Liver (tissue), 8 donors: ENCODE measurements at regions not wholly inside any gene's neighbourhood (a gene's known extent, or its start where the extent isn't known, plus 50 kb on each side); places are given as distances from the start of the nearest gene placed in this dataset.

Experiments
- DNase-seq: peaks from one replicate; pipeline ENCODE4 v3.0.0-alpha.2; 2017; ENCODE audit warnings: low spot score
- H3K27ac ChIP-seq, 2 donors: one replicate each; pipeline ENCODE4 v1.7.0; 2013; ENCODE audit warnings: inconsistent platforms in 2 of 2, low read length in 2 of 2, control low read depth in 1 of 2, low read depth in 1 of 2, mild to moderate bottlenecking in 1 of 2
- H3K27me3 ChIP-seq, 4 donors: one replicate each; pipeline versions ENCODE4 v1.6.1 to v1.7.0; 2013; ENCODE audit warnings: low read length in 3 of 4, inconsistent platforms in 1 of 4, mild to moderate bottlenecking in 1 of 4, moderate library complexity in 1 of 4; ENCODE audit not compliant: control insufficient read depth in 4 of 4, insufficient read depth in 4 of 4
- H3K36me3 ChIP-seq, 4 donors: one replicate each; pipeline versions ENCODE4 v1.6.1 to v1.7.0; 2013; ENCODE audit warnings: low read length in 3 of 4, mild to moderate bottlenecking in 3 of 4, low read depth in 1 of 4, moderate library complexity in 1 of 4; ENCODE audit not compliant: control insufficient read depth in 4 of 4, insufficient read depth in 3 of 4
- H3K4me1 ChIP-seq, 4 donors: one replicate each; pipeline versions ENCODE4 v1.6.1 to v1.7.0; 2013; ENCODE audit warnings: low read length in 3 of 4, mild to moderate bottlenecking in 3 of 4, moderate library complexity in 1 of 4; ENCODE audit not compliant: control insufficient read depth in 4 of 4, insufficient read depth in 4 of 4
- H3K4me3 ChIP-seq, 3 donors: one replicate each; pipeline versions ENCODE4 v1.6.1 to v1.7.0; 2013; ENCODE audit warnings: low read length in 3 of 3, control low read depth in 1 of 3, low read depth in 1 of 3, mild to moderate bottlenecking in 1 of 3
- H3K9ac ChIP-seq, 2 donors: one replicate each; pipeline ENCODE4 v1.7.0; 2013; ENCODE audit warnings: low read length in 2 of 2, mild to moderate bottlenecking in 2 of 2, moderate library complexity in 2 of 2, control low read depth in 1 of 2, low read depth in 1 of 2
- H3K9me3 ChIP-seq, 4 donors: one replicate each; pipeline versions ENCODE4 v1.6.1 to v1.7.0; 2013; ENCODE audit warnings: low read length in 3 of 4; ENCODE audit not compliant: control insufficient read depth in 4 of 4
- EGR1 ChIP-seq, 2 donors: IDR thresholded peaks; 2 replicates each; pipeline ENCODE4 v1.6.1; 2016 to 2018; ENCODE audit warnings: antibody characterized with exemption in 2 of 2, low read depth in 2 of 2
- FOXA1 ChIP-seq: IDR thresholded peaks from 2 replicates; pipeline ENCODE4 v1.6.1; 2016; ENCODE audit warnings: antibody characterized with exemption
- FOXA2 ChIP-seq: IDR thresholded peaks from 2 replicates; pipeline ENCODE4 v1.6.1; 2016; ENCODE audit warnings: antibody characterized with exemption
- GABPA ChIP-seq, 2 donors: IDR thresholded peaks in 1 of 2; conservative IDR thresholded peaks in 1 of 2; 2 replicates each; pipeline ENCODE4 v1.6.1; 2016; ENCODE audit warnings: antibody characterized with exemption in 2 of 2, mild to moderate bottlenecking in 1 of 2, moderate library complexity in 1 of 2
- HNF4G ChIP-seq: IDR thresholded peaks from 2 replicates; pipeline ENCODE4 v1.6.1; 2016; ENCODE audit warnings: antibody characterized with exemption
- JUND ChIP-seq, 2 donors: IDR thresholded peaks; 2 replicates each; pipeline ENCODE4 v1.6.1; 2016; ENCODE audit warnings: antibody characterized with exemption in 2 of 2
- NR2F2 ChIP-seq: IDR thresholded peaks from 2 replicates; pipeline ENCODE4 v1.6.1; 2016; ENCODE audit warnings: antibody characterized with exemption
- RAD21 ChIP-seq, 2 donors: IDR thresholded peaks; 2 replicates each; pipeline ENCODE4 v1.6.1; 2016; ENCODE audit warnings: antibody characterized with exemption in 2 of 2, mild to moderate bottlenecking in 2 of 2
- SP1 ChIP-seq: IDR thresholded peaks from 2 replicates; pipeline ENCODE4 v1.6.1; 2018; ENCODE audit warnings: antibody characterized with exemption, mild to moderate bottlenecking
- YY1 ChIP-seq: IDR thresholded peaks from 2 replicates; pipeline ENCODE4 v1.6.1; 2016; ENCODE audit warnings: antibody characterized with exemption, mild to moderate bottlenecking
- WGBS: extraction: QIAGEN DNeasy Blood & Tissue Kit; methylation state at CpG from one replicate; pipeline ENCODE4 v1.1.7; 2013; 5-methylcytosine and 5-hydroxymethylcytosine counted together
- TF ChIP-seq, protein P1 (sequence below): IDR thresholded peaks from 2 replicates; pipeline ENCODE4 v1.6.1; 2016; ENCODE audit warnings: antibody characterized with exemption
- TF ChIP-seq, protein P2 (sequence below): fragments of 150-350 bp; IDR thresholded peaks from 2 replicates; pipeline ENCODE4 v1.5.1; 2017; ENCODE audit warnings: improper control_type of control experiment, low read depth, low read length; ENCODE audit not compliant: missing input control
- TF ChIP-seq, protein P3 (sequence below): IDR thresholded peaks from 2 replicates; pipeline ENCODE4 v1.6.1; 2016; ENCODE audit warnings: antibody characterized with exemption
- TF ChIP-seq, protein P4 (sequence below): IDR thresholded peaks from 2 replicates; pipeline ENCODE4 v1.6.1; 2016; ENCODE audit warnings: antibody characterized with exemption, mild to moderate bottlenecking
- TF ChIP-seq, protein P5 (sequence below): IDR thresholded peaks from 2 replicates; pipeline ENCODE4 v1.6.1; 2016; ENCODE audit warnings: antibody characterized with exemption
- donor health status: healthy.
- donor health status: healthy.
- donor health status: healthy.
- donor health status: healthy.
- donor health status: healthy.

DNA sequence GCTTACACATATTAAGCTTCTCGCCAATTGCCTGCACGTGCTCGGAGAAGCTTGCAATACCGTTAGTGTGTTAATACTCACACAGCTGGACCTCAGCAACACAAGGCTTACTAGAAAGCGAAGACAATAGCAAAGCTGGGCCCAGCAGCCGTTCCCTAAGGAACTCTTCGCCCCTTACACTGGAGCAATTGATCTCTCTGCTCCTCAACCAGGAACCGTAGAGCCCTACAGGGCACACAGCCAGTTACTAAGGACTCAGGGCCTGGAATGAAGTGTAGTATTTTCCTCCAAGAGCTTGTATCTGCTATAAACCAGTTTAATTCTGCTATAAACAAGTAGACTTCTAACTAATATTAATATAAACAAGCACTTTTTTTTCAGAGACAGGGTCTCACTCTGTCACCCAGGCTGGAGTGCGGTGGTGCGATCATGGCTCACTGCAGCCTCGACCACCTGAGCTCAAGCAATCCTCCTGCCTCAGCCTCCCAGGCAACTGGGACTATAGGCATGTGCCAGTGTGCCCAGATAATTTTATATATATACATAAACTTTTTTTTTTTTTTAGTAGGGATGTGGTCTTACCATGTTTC is 67.0 kb upstream of the SIMC1 start:
- DNase-seq: no peak
- H3K9me3 ChIP-seq: no peaks in the 10 kb centered on the region
- TF ChIP-seq, protein P1, sequence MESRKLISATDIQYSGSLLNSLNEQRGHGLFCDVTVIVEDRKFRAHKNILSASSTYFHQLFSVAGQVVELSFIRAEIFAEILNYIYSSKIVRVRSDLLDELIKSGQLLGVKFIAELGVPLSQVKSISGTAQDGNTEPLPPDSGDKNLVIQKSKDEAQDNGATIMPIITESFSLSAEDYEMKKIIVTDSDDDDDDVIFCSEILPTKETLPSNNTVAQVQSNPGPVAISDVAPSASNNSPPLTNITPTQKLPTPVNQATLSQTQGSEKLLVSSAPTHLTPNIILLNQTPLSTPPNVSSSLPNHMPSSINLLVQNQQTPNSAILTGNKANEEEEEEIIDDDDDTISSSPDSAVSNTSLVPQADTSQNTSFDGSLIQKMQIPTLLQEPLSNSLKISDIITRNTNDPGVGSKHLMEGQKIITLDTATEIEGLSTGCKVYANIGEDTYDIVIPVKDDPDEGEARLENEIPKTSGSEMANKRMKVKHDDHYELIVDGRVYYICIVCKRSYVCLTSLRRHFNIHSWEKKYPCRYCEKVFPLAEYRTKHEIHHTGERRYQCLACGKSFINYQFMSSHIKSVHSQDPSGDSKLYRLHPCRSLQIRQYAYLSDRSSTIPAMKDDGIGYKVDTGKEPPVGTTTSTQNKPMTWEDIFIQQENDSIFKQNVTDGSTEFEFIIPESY: no peak
- no peak for TF ChIP-seq RAD21 (IDR thresholded peaks at IDR 0.05)
- no peak for TF ChIP-seq YY1
- TF ChIP-seq, protein P2, sequence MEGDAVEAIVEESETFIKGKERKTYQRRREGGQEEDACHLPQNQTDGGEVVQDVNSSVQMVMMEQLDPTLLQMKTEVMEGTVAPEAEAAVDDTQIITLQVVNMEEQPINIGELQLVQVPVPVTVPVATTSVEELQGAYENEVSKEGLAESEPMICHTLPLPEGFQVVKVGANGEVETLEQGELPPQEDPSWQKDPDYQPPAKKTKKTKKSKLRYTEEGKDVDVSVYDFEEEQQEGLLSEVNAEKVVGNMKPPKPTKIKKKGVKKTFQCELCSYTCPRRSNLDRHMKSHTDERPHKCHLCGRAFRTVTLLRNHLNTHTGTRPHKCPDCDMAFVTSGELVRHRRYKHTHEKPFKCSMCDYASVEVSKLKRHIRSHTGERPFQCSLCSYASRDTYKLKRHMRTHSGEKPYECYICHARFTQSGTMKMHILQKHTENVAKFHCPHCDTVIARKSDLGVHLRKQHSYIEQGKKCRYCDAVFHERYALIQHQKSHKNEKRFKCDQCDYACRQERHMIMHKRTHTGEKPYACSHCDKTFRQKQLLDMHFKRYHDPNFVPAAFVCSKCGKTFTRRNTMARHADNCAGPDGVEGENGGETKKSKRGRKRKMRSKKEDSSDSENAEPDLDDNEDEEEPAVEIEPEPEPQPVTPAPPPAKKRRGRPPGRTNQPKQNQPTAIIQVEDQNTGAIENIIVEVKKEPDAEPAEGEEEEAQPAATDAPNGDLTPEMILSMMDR: no peak
- TF ChIP-seq, protein P3, sequence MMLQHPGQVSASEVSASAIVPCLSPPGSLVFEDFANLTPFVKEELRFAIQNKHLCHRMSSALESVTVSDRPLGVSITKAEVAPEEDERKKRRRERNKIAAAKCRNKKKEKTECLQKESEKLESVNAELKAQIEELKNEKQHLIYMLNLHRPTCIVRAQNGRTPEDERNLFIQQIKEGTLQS: no peak
- TF ChIP-seq SP1: no peak
- TF ChIP-seq JUND (IDR thresholded peaks at IDR 0.05): no peak
- no peak for TF ChIP-seq FOXA2
- TF ChIP-seq HNF4G: no peak
- TF ChIP-seq, protein P4, sequence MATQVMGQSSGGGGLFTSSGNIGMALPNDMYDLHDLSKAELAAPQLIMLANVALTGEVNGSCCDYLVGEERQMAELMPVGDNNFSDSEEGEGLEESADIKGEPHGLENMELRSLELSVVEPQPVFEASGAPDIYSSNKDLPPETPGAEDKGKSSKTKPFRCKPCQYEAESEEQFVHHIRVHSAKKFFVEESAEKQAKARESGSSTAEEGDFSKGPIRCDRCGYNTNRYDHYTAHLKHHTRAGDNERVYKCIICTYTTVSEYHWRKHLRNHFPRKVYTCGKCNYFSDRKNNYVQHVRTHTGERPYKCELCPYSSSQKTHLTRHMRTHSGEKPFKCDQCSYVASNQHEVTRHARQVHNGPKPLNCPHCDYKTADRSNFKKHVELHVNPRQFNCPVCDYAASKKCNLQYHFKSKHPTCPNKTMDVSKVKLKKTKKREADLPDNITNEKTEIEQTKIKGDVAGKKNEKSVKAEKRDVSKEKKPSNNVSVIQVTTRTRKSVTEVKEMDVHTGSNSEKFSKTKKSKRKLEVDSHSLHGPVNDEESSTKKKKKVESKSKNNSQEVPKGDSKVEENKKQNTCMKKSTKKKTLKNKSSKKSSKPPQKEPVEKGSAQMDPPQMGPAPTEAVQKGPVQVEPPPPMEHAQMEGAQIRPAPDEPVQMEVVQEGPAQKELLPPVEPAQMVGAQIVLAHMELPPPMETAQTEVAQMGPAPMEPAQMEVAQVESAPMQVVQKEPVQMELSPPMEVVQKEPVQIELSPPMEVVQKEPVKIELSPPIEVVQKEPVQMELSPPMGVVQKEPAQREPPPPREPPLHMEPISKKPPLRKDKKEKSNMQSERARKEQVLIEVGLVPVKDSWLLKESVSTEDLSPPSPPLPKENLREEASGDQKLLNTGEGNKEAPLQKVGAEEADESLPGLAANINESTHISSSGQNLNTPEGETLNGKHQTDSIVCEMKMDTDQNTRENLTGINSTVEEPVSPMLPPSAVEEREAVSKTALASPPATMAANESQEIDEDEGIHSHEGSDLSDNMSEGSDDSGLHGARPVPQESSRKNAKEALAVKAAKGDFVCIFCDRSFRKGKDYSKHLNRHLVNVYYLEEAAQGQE: no peak
- WGBS: 81% methylated on average over 11 of the region's 11 CpGs
- no peak overlapping the region for H3K27ac ChIP-seq
- H3K27me3 ChIP-seq: peaks cover 0 to 2% (median 0%) of the 10 kb centered on the region in 4 donors
- H3K36me3 ChIP-seq: no peaks in the 10 kb centered on the region
- no peak overlapping the region for H3K4me3 ChIP-seq
- H3K9ac ChIP-seq: no peak overlapping the region
- peaks cover 0 to 3% (median 0%) of the 10 kb centered on the region in 4 donors for H3K4me1 ChIP-seq

DNA sequence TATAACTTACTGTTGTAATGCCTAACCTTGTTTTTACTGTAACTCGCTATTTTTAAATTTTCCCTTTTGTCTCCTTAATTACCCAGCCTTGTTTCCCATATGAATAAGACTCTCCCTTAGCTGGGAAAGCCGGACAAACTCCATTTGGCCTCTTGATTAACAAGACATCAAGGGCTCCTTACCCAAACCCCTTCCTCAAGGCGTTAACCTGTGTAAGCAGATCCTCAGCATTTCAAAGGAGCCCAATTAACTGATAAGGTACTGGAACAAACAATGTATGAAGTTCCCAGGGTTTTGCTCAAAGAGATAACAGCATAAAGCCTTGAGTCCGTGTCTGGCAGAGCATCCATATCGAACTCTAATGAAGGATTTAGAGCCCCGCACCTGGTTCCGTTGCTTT is 66.0 kb upstream of the SIMC1 start:
- Histone ChIP-seq H3K27ac (no peak overlapping the region), H3K9ac (no peak overlapping the region), H3K27me3 (peaks cover 0 to 2% (median 0%) of the 10 kb centered on the region in 4 donors), H3K9me3 (no peaks in the 10 kb centered on the region), H3K4me1 (no peaks in the 10 kb centered on the region), H3K36me3 (no peaks in the 10 kb centered on the region), H3K4me3 (no peak overlapping the region)
- 63% methylated on average over 7 of the region's 7 CpGs for WGBS
- no peak for DNase-seq
- TF ChIP-seq FOXA2 (no peak), JUND (IDR thresholded peaks at IDR 0.05) (no peak), EGR1 (IDR thresholded peaks at IDR 0.05; ENCODE audit: low read depth in 2 of 2) (no peak), SP1 (no peak), NR2F2 (no peak), FOXA1 (no peak), GABPA (IDR thresholded peaks at IDR 0.05 in 1 of 2, conservative IDR thresholded peaks at IDR 0.05 in 1 of 2) (no peak), YY1 (no peak), HNF4G (no peak)
- TF ChIP-seq, protein P1: no peak
- TF ChIP-seq, protein P4: no peak
- TF ChIP-seq, protein P3: no peak
- TF ChIP-seq, protein P5, sequence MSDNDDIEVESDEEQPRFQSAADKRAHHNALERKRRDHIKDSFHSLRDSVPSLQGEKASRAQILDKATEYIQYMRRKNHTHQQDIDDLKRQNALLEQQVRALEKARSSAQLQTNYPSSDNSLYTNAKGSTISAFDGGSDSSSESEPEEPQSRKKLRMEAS: no peak
